ENCODE measurements at regions not wholly inside any gene's neighbourhood (a gene's known extent, or its start where the extent isn't known, plus 50 kb on each side); places are given as distances from the start of the nearest gene placed in this dataset.

- Histone ChIP-seq H3K4me3 (ENCODE audit: low read length in 3 of 3) (no peak overlapping the region), H3K36me3 (ENCODE audit: control insufficient read depth in 2 of 3, insufficient read depth in 3 of 3, low read length in 3 of 3) (no peaks in the 10 kb centered on the region), H3K27me3 (ENCODE audit: control insufficient read depth, insufficient read depth, low read length) (no peaks in the 10 kb centered on the region), H3K9me3 (ENCODE audit: control insufficient read depth in 2 of 3, insufficient read depth in 1 of 3, low read length in 3 of 3) (no peaks in the 10 kb centered on the region), H3K27ac (ENCODE audit: low read depth in 2 of 2, low read length in 2 of 2) (no peak overlapping the region), H3K4me1 (ENCODE audit: control insufficient read depth in 2 of 3, insufficient read depth in 2 of 3, low read depth in 1 of 3, low read length in 3 of 3) (no peaks in the 10 kb centered on the region), H3K9ac (ENCODE audit: low read length in 3 of 3) (no peak overlapping the region)
- no peak for DNase-seq
- no peak for TF ChIP-seq CTCF (IDR thresholded peaks at IDR 0.05; ENCODE audit: borderline replicate concordance, extremely low read depth, insufficient read depth)
- FAIRE-seq, result no peak
- intact Hi-C loops (cut with DNase I), result no loop called here
Observed at GRCh38 chr3:118761291-118761606, 273.4 kb downstream of the IGSF11 start.

- intact Hi-C loops (cut with DNase I), result no loop called here
Observed at GRCh38 chr3:118765636-118766305, 268.9 kb downstream of the IGSF11 start.

GRCh38 chr3:118766306-118766669 lies 268.4 kb downstream of the IGSF11 start:
- H3K4me1 ChIP-seq (ENCODE audit: control insufficient read depth in 2 of 3, insufficient read depth in 2 of 3, low read depth in 1 of 3, low read length in 3 of 3), result no peaks in the 10 kb centered on the region
- no peaks in the 10 kb centered on the region for H3K9me3 ChIP-seq (ENCODE audit: control insufficient read depth in 2 of 3, insufficient read depth in 1 of 3, low read length in 3 of 3)
- FAIRE-seq (no peak), DNase-seq (no peak)
- TF ChIP-seq CTCF (IDR thresholded peaks at IDR 0.05; ENCODE audit: borderline replicate concordance, extremely low read depth, insufficient read depth), result no peak
- H3K9ac ChIP-seq (ENCODE audit: low read length in 3 of 3), result no peak overlapping the region
- H3K4me3 ChIP-seq (ENCODE audit: low read length in 3 of 3), result no peak overlapping the region
- no peaks in the 10 kb centered on the region for H3K36me3 ChIP-seq (ENCODE audit: control insufficient read depth in 2 of 3, insufficient read depth in 3 of 3, low read length in 3 of 3)
- H3K27ac ChIP-seq (ENCODE audit: low read depth in 2 of 2, low read length in 2 of 2), result no peak overlapping the region
- H3K27me3 ChIP-seq (ENCODE audit: control insufficient read depth, insufficient read depth, low read length), result no peaks in the 10 kb centered on the region
- intact Hi-C loops (cut with DNase I), result no loop called here

More at GRCh38 chr3:118765636-118766305, 268.9 kb downstream of the IGSF11 start:
- H3K36me3 ChIP-seq (ENCODE audit: control insufficient read depth in 2 of 3, insufficient read depth in 3 of 3, low read length in 3 of 3), result no peaks in the 10 kb centered on the region
- H3K27ac ChIP-seq (ENCODE audit: low read depth in 2 of 2, low read length in 2 of 2), result no peak overlapping the region
- no peak overlapping the region for H3K4me3 ChIP-seq (ENCODE audit: low read length in 3 of 3)
- FAIRE-seq (no peak), DNase-seq (no peak)
- TF ChIP-seq CTCF (IDR thresholded peaks at IDR 0.05; ENCODE audit: borderline replicate concordance, extremely low read depth, insufficient read depth), result no peak
- no peaks in the 10 kb centered on the region for H3K9me3 ChIP-seq (ENCODE audit: control insufficient read depth in 2 of 3, insufficient read depth in 1 of 3, low read length in 3 of 3)
- H3K9ac ChIP-seq (ENCODE audit: low read length in 3 of 3), result no peak overlapping the region
- no peaks in the 10 kb centered on the region for H3K4me1 ChIP-seq (ENCODE audit: control insufficient read depth in 2 of 3, insufficient read depth in 2 of 3, low read depth in 1 of 3, low read length in 3 of 3)
- no peaks in the 10 kb centered on the region for H3K27me3 ChIP-seq (ENCODE audit: control insufficient read depth, insufficient read depth, low read length)

- FAIRE-seq (no peak), DNase-seq (no peak)
- H3K27ac ChIP-seq (ENCODE audit: low read depth in 2 of 2, low read length in 2 of 2), result no peak overlapping the region
- no peaks in the 10 kb centered on the region for H3K9me3 ChIP-seq (ENCODE audit: control insufficient read depth in 2 of 3, insufficient read depth in 1 of 3, low read length in 3 of 3)
- intact Hi-C loops (cut with DNase I), result no loop called here
- no peaks in the 10 kb centered on the region for H3K27me3 ChIP-seq (ENCODE audit: control insufficient read depth, insufficient read depth, low read length)
- H3K4me3 ChIP-seq (ENCODE audit: low read length in 3 of 3), result no peak overlapping the region
- no peaks in the 10 kb centered on the region for H3K4me1 ChIP-seq (ENCODE audit: control insufficient read depth in 2 of 3, insufficient read depth in 2 of 3, low read depth in 1 of 3, low read length in 3 of 3)
- no peaks in the 10 kb centered on the region for H3K36me3 ChIP-seq (ENCODE audit: control insufficient read depth in 2 of 3, insufficient read depth in 3 of 3, low read length in 3 of 3)
- H3K9ac ChIP-seq (ENCODE audit: low read length in 3 of 3), result no peak overlapping the region
- TF ChIP-seq CTCF (IDR thresholded peaks at IDR 0.05; ENCODE audit: borderline replicate concordance, extremely low read depth, insufficient read depth), result no peak
Observed at GRCh38 chr3:118772036-118772435, 262.6 kb downstream of the IGSF11 start.

Measured in kidney (tissue), 13 donors.